ENCODE measurements at regions not wholly inside any gene's neighbourhood (a gene's known extent, or its start where the extent isn't known, plus 50 kb on each side); places are given as distances from the start of the nearest gene placed in this dataset.

- Histone ChIP-seq H3K79me2 (ENCODE audit: insufficient read depth) (no peaks in the 10 kb centered on the region), H3F3A (replicated peaks; ENCODE audit: insufficient read depth) (no peaks in the 10 kb centered on the region), H3K9me3 (no peaks in the 10 kb centered on the region), H3K9ac (no peak overlapping the region), H3K9me2 (no peaks in the 10 kb centered on the region), H3K4me1 (ENCODE audit: control insufficient read depth in 1 of 2, insufficient read depth in 2 of 2, low read depth in 1 of 2, low read length in 1 of 2) (no peaks in the 10 kb centered on the region; a peak in 1 of 4 replicates), H4K20me1 (ENCODE audit: insufficient read depth) (no peaks in the 10 kb centered on the region), H3K27me3 (ENCODE audit: insufficient read depth) (no peaks in the 10 kb centered on the region), H3K36me3 (replicated peaks in 1 of 2; ENCODE audit: control insufficient read depth in 1 of 2, insufficient read depth in 2 of 2, low read length in 1 of 2) (no peaks in the 10 kb centered on the region), H3K27ac (ENCODE audit: low read depth in 2 of 2, low read length in 1 of 2) (no peak overlapping the region), H3K4me2 (no peak overlapping the region), H2AFZ (ENCODE audit: low read depth) (no peak overlapping the region), H3K4me3 (ENCODE audit: low read depth in 2 of 2, low read length in 1 of 2) (no peak overlapping the region)
- CTCF ChIA-PET: no interaction called here
- POLR2A ChIA-PET: no interaction called here
- DNase-seq: no peak
- 42% methylated on average over 7 of the region's 8 CpGs for WGBS (ENCODE audit: low lambda C conversion rate)
- TF ChIP-seq REST (IDR thresholded peaks at IDR 0.05; ENCODE audit: low read depth, low read length) (no peak), MEF2A (IDR thresholded peaks at IDR 0.05; ENCODE audit: borderline replicate concordance, low read depth) (no peak), ZBTB33 (IDR thresholded peaks at IDR 0.05; ENCODE audit: borderline replicate concordance, low read depth) (no peak), CHD2 (IDR thresholded peaks at IDR 0.05; ENCODE audit: low read length, partially characterized antibody) (no peak), POLR2AphosphoS5 (IDR thresholded peaks at IDR 0.05; ENCODE audit: low read depth, low read length) (no peak), JUND (IDR thresholded peaks at IDR 0.05) (no peak), USF1 (IDR thresholded peaks at IDR 0.05; ENCODE audit: borderline replicate concordance, low read depth) (no peak), YY1 (IDR thresholded peaks at IDR 0.05; ENCODE audit: low read depth) (no peak), GABPA (IDR thresholded peaks at IDR 0.05; ENCODE audit: low read depth) (no peak), ELF1 (IDR thresholded peaks at IDR 0.05) (no peak), TCF12 (IDR thresholded peaks at IDR 0.05) (no peak), NRF1 (IDR thresholded peaks at IDR 0.05; ENCODE audit: low read depth, low read length) (no peak), GATA2 (CRISPR knock-in tag; IDR thresholded peaks at IDR 0.05) (no peak), RXRA (IDR thresholded peaks at IDR 0.05; ENCODE audit: borderline replicate concordance, low read depth) (no peak), TEAD4 (IDR thresholded peaks at IDR 0.05; ENCODE audit: borderline replicate concordance, insufficient read depth) (no peak)
- TF ChIP-seq, protein P1, sequence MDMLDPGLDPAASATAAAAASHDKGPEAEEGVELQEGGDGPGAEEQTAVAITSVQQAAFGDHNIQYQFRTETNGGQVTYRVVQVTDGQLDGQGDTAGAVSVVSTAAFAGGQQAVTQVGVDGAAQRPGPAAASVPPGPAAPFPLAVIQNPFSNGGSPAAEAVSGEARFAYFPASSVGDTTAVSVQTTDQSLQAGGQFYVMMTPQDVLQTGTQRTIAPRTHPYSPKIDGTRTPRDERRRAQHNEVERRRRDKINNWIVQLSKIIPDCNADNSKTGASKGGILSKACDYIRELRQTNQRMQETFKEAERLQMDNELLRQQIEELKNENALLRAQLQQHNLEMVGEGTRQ (IDR thresholded peaks at IDR 0.05; ENCODE audit: borderline replicate concordance, low read depth, low read length): no peak
- TF ChIP-seq, protein P2, sequence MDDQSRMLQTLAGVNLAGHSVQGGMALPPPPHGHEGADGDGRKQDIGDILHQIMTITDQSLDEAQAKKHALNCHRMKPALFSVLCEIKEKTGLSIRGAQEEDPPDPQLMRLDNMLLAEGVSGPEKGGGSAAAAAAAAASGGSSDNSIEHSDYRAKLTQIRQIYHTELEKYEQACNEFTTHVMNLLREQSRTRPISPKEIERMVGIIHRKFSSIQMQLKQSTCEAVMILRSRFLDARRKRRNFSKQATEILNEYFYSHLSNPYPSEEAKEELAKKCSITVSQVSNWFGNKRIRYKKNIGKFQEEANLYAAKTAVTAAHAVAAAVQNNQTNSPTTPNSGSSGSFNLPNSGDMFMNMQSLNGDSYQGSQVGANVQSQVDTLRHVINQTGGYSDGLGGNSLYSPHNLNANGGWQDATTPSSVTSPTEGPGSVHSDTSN (IDR thresholded peaks at IDR 0.05): no peak
Observed at GRCh38 chr14:97071177-97071576, 274.0 kb downstream of the VRK1 start.

Measured in SK-N-SH (cell line).